GM23338 (cell line): ENCODE measurements at regions not wholly inside any gene's neighbourhood (a gene's known extent, or its start where the extent isn't known, plus 50 kb on each side); places are given as distances from the start of the nearest gene placed in this dataset.

Source experiments
- ATAC-seq: fragments of 200-7000 bp; cut with Tn5 transposase; 3 replicates; pipeline ENCODE4 v1.9.1; 2020
- DNase-seq: peaks from one replicate; pipeline ENCODE4 v3.0.0-alpha.2; 2015; ENCODE audit warnings: low spot score
- H2AFZ ChIP-seq: fragments of 200-600 bp; sonication (generic); 2 replicates; pipeline ENCODE4 v1.8.0; 2016; ENCODE audit warnings: antibody characterized with exemption, mild to moderate bottlenecking, moderate library complexity
- H3F3A ChIP-seq: fragments of 200-600 bp; sonication (generic); replicated peaks from 2 replicates; pipeline ENCODE4 v1.8.0; 2017; ENCODE audit warnings: antibody characterized with exemption, mixed run types, low read depth
- H3K27ac ChIP-seq: fragments of 200-600 bp; sonication (generic); 2 replicates; pipeline ENCODE4 v1.6.1; 2016; ENCODE audit warnings: low read depth
- H3K27me3 ChIP-seq: fragments of 200-600 bp; sonication (generic); 2 replicates; pipeline ENCODE4 v1.8.0; 2016; ENCODE audit warnings: mild to moderate bottlenecking, mixed run types, moderate library complexity; ENCODE audit not compliant: insufficient read depth
- H3K36me3 ChIP-seq: fragments of 200-600 bp; sonication (generic); 2 replicates; pipeline ENCODE4 v1.8.0; 2016; ENCODE audit warnings: mild to moderate bottlenecking; ENCODE audit not compliant: insufficient read depth
- H3K4me1 ChIP-seq: fragments of 200-600 bp; sonication (generic); 2 replicates; pipeline ENCODE4 v1.8.0; 2016; ENCODE audit warnings: mild to moderate bottlenecking, moderate library complexity; ENCODE audit not compliant: insufficient read depth
- H3K4me2 ChIP-seq: fragments of 200-600 bp; sonication (generic); 2 replicates; pipeline ENCODE4 v1.7.1; 2017; ENCODE audit warnings: mixed run types
- H3K4me3 ChIP-seq: fragments of 200-600 bp; sonication (generic); 2 replicates; pipeline ENCODE4 v1.6.1; 2016; ENCODE audit warnings: mixed run types
- H3K79me2 ChIP-seq: fragments of 200-600 bp; sonication (generic); replicated peaks from 2 replicates; pipeline ENCODE4 v1.8.0; 2017; ENCODE audit warnings: mild to moderate bottlenecking; ENCODE audit not compliant: insufficient read depth
- H3K9me2 ChIP-seq: fragments of 200-600 bp; sonication (generic); 2 replicates; pipeline ENCODE4 v1.8.0; 2017; ENCODE audit not compliant: insufficient read depth
- H4K20me1 ChIP-seq: fragments of 200-600 bp; sonication (generic); replicated peaks from 2 replicates; pipeline ENCODE4 v1.8.0; 2017; ENCODE audit warnings: mild to moderate bottlenecking; ENCODE audit not compliant: insufficient read depth
- H3K27ac Mint-ChIP-seq: 2 replicates; pipeline ENCODE4 v1.8.0; 2020; ENCODE audit warnings: inconsistent platforms, mild to moderate bottlenecking, moderate library complexity, mixed read lengths
- H3K27me3 Mint-ChIP-seq: 3 replicates; pipeline ENCODE4 v1.8.0; 2022; ENCODE audit warnings: low read depth, mild to moderate bottlenecking, moderate library complexity, mixed read lengths, inconsistent platforms; ENCODE audit not compliant: insufficient read depth, poor library complexity
- H3K36me3 Mint-ChIP-seq: 3 replicates; pipeline ENCODE4 v1.8.0; 2021; ENCODE audit warnings: low read depth, mild to moderate bottlenecking, inconsistent platforms, moderate library complexity, mixed read lengths
- H3K4me1 Mint-ChIP-seq: 3 replicates; pipeline ENCODE4 v1.8.0; 2020; ENCODE audit warnings: mild to moderate bottlenecking, inconsistent platforms, mixed read lengths
- H3K4me3 Mint-ChIP-seq: 3 replicates; pipeline ENCODE4 v1.8.0; 2021; ENCODE audit warnings: moderate library complexity, mild to moderate bottlenecking, inconsistent platforms, mixed read lengths
- H3K9me3 Mint-ChIP-seq: 3 replicates; pipeline ENCODE4 v1.8.0; 2020; ENCODE audit warnings: moderate library complexity, mild to moderate bottlenecking, inconsistent platforms, mixed read lengths
- CREB1 ChIP-seq: fragments of 250-450 bp; sonication (Bioruptor Pico); IDR thresholded peaks from 2 replicates; pipeline ENCODE4 v1.5.0; 2020; ENCODE audit warnings: low read depth, mild to moderate bottlenecking, moderate library complexity
- EZH2 ChIP-seq: fragments of 200-600 bp; sonication (generic); IDR thresholded peaks from one replicate; pipeline ENCODE4 v1.8.0; 2017; ENCODE audit warnings: antibody characterized with exemption, mild to moderate bottlenecking, low read depth; ENCODE audit not compliant: unreplicated experiment
- EZH2phosphoT487 ChIP-seq: fragments of 200-600 bp; sonication (generic); IDR thresholded peaks from one replicate; pipeline ENCODE4 v1.8.1; 2018; ENCODE audit warnings: antibody characterized with exemption; ENCODE audit not compliant: unreplicated experiment
- JUNB ChIP-seq: IDR thresholded peaks from one replicate; pipeline ENCODE4 v1.6.1; 2016; ENCODE audit warnings: antibody characterized with exemption; ENCODE audit not compliant: unreplicated experiment
- NANOG ChIP-seq: IDR thresholded peaks from 2 replicates; pipeline ENCODE4 v1.6.1; 2016; ENCODE audit warnings: antibody characterized with exemption, borderline replicate concordance
- POLR2AphosphoS5 ChIP-seq: IDR thresholded peaks from 2 replicates; pipeline ENCODE4 v1.6.1; 2016; ENCODE audit warnings: antibody characterized with exemption, low read depth
- STAT1 ChIP-seq: IDR thresholded peaks from one replicate; pipeline ENCODE4 v1.6.1; 2016; ENCODE audit warnings: antibody characterized with exemption; ENCODE audit not compliant: unreplicated experiment
- ZNF114 ChIP-seq: fragments of 250-450 bp; sonication (Bioruptor Pico); IDR thresholded peaks from 2 replicates; pipeline ENCODE4 v1.5.0; 2020; ENCODE audit warnings: mild to moderate bottlenecking, moderate library complexity
- ZNF331 ChIP-seq: fragments of 250-450 bp; sonication (Bioruptor Pico); IDR thresholded peaks from 2 replicates; pipeline ENCODE4 v1.5.0; 2020; ENCODE audit warnings: low read depth, mild to moderate bottlenecking, moderate library complexity
- TF ChIP-seq, protein P1 (sequence below): IDR thresholded peaks from one replicate; pipeline ENCODE4 v1.6.1; 2018; ENCODE audit warnings: antibody characterized with exemption; ENCODE audit not compliant: unreplicated experiment
- TF ChIP-seq, protein P2 (sequence below): IDR thresholded peaks from 2 replicates; pipeline ENCODE4 v1.6.1; 2016; ENCODE audit warnings: antibody characterized with exemption
- TF ChIP-seq, protein P3 (sequence below): fragments of 250-450 bp; sonication (Bioruptor Pico); IDR thresholded peaks from 2 replicates; pipeline ENCODE4 v1.5.0; 2020; ENCODE audit warnings: mild to moderate bottlenecking, moderate library complexity
- TF ChIP-seq, protein P4 (sequence below), 2 experiments: fragments of 200-600 bp in 1 of 2; sonication (generic) in 1 of 2; conservative IDR thresholded peaks; 2 replicates each; pipeline versions ENCODE4 v1.5.1 to v1.6.1; 2016 to 2017; ENCODE audit warnings: antibody characterized with exemption in 2 of 2, low read depth in 2 of 2, mild to moderate bottlenecking in 2 of 2, moderate library complexity in 1 of 2

DNA sequence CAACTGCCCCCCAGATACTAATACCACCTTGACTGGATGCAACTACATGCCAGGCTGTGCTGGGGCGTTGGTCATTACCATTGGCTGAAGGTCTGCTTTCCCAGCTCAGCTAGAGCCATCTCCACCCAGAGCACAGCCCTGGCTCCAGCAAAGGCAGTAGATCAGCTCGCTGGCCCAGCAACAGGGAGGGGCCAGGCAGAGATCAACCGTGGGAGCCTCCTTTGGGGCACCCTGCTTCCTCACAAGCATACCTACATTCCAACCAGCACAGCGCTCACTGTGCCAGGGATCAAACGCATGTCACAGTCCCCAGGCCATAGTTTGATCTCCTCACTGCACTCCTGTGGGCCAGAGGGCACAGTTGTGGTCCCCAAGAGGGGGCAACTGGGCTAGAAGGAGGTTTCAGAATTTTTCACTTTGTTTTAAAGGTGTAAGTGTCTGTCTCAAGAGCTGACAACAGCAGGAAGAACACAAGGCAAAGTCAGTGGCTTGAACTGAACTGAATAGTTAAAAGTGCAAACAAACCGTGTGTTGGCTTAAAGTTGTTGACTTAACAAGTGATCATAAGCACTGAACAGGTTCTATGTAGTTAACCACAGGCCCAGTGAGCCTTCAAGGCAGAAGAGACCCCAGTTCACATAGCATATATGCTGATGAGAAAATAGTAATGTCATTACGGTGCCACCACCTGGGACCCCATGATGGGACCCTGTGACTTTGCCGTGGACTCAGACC is 70.1 kb upstream of the BZW1 start:
- Histone ChIP-seq H3K4me1 (peaks cover 8% of the 10 kb centered on the region), H3F3A (no peaks in the 10 kb centered on the region), H3K9me2 (no peaks in the 10 kb centered on the region), H3K27ac (no peak overlapping the region), H3K4me3 (no peak overlapping the region), H3K36me3 (no peaks in the 10 kb centered on the region), H3K79me2 (no peaks in the 10 kb centered on the region), H3K27me3 (no peaks in the 10 kb centered on the region), H4K20me1 (no peaks in the 10 kb centered on the region), H3K4me2 (no peak overlapping the region), H2AFZ (peak overlapping the region; percentile 86)
- Mint-ChIP-seq H3K27me3 (peaks cover 5% of the 10 kb centered on the region), H3K4me1 (peaks cover 24% of the 10 kb centered on the region), H3K4me3 (no peak overlapping the region), H3K9me3 (no peaks in the 10 kb centered on the region), H3K27ac (peak overlapping the region; percentile 44; the same call in 1 of the 2 replicates), H3K36me3 (no peaks in the 10 kb centered on the region)
- peak; percentile 54 for DNase-seq
- TF ChIP-seq NANOG: no peak
- no peak for TF ChIP-seq ZNF114 (CRISPR knock-in tag)
- TF ChIP-seq CREB1 (CRISPR knock-in tag): no peak
- no peak for TF ChIP-seq POLR2AphosphoS5
- TF ChIP-seq JUNB: no peak
- no peak for TF ChIP-seq STAT1
- TF ChIP-seq, protein P1, sequence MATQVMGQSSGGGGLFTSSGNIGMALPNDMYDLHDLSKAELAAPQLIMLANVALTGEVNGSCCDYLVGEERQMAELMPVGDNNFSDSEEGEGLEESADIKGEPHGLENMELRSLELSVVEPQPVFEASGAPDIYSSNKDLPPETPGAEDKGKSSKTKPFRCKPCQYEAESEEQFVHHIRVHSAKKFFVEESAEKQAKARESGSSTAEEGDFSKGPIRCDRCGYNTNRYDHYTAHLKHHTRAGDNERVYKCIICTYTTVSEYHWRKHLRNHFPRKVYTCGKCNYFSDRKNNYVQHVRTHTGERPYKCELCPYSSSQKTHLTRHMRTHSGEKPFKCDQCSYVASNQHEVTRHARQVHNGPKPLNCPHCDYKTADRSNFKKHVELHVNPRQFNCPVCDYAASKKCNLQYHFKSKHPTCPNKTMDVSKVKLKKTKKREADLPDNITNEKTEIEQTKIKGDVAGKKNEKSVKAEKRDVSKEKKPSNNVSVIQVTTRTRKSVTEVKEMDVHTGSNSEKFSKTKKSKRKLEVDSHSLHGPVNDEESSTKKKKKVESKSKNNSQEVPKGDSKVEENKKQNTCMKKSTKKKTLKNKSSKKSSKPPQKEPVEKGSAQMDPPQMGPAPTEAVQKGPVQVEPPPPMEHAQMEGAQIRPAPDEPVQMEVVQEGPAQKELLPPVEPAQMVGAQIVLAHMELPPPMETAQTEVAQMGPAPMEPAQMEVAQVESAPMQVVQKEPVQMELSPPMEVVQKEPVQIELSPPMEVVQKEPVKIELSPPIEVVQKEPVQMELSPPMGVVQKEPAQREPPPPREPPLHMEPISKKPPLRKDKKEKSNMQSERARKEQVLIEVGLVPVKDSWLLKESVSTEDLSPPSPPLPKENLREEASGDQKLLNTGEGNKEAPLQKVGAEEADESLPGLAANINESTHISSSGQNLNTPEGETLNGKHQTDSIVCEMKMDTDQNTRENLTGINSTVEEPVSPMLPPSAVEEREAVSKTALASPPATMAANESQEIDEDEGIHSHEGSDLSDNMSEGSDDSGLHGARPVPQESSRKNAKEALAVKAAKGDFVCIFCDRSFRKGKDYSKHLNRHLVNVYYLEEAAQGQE: no peak
- TF ChIP-seq EZH2phosphoT487: no peak
- no peak for TF ChIP-seq EZH2
- TF ChIP-seq, protein P2, sequence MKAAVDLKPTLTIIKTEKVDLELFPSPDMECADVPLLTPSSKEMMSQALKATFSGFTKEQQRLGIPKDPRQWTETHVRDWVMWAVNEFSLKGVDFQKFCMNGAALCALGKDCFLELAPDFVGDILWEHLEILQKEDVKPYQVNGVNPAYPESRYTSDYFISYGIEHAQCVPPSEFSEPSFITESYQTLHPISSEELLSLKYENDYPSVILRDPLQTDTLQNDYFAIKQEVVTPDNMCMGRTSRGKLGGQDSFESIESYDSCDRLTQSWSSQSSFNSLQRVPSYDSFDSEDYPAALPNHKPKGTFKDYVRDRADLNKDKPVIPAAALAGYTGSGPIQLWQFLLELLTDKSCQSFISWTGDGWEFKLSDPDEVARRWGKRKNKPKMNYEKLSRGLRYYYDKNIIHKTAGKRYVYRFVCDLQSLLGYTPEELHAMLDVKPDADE: no peak
- TF ChIP-seq, protein P3, sequence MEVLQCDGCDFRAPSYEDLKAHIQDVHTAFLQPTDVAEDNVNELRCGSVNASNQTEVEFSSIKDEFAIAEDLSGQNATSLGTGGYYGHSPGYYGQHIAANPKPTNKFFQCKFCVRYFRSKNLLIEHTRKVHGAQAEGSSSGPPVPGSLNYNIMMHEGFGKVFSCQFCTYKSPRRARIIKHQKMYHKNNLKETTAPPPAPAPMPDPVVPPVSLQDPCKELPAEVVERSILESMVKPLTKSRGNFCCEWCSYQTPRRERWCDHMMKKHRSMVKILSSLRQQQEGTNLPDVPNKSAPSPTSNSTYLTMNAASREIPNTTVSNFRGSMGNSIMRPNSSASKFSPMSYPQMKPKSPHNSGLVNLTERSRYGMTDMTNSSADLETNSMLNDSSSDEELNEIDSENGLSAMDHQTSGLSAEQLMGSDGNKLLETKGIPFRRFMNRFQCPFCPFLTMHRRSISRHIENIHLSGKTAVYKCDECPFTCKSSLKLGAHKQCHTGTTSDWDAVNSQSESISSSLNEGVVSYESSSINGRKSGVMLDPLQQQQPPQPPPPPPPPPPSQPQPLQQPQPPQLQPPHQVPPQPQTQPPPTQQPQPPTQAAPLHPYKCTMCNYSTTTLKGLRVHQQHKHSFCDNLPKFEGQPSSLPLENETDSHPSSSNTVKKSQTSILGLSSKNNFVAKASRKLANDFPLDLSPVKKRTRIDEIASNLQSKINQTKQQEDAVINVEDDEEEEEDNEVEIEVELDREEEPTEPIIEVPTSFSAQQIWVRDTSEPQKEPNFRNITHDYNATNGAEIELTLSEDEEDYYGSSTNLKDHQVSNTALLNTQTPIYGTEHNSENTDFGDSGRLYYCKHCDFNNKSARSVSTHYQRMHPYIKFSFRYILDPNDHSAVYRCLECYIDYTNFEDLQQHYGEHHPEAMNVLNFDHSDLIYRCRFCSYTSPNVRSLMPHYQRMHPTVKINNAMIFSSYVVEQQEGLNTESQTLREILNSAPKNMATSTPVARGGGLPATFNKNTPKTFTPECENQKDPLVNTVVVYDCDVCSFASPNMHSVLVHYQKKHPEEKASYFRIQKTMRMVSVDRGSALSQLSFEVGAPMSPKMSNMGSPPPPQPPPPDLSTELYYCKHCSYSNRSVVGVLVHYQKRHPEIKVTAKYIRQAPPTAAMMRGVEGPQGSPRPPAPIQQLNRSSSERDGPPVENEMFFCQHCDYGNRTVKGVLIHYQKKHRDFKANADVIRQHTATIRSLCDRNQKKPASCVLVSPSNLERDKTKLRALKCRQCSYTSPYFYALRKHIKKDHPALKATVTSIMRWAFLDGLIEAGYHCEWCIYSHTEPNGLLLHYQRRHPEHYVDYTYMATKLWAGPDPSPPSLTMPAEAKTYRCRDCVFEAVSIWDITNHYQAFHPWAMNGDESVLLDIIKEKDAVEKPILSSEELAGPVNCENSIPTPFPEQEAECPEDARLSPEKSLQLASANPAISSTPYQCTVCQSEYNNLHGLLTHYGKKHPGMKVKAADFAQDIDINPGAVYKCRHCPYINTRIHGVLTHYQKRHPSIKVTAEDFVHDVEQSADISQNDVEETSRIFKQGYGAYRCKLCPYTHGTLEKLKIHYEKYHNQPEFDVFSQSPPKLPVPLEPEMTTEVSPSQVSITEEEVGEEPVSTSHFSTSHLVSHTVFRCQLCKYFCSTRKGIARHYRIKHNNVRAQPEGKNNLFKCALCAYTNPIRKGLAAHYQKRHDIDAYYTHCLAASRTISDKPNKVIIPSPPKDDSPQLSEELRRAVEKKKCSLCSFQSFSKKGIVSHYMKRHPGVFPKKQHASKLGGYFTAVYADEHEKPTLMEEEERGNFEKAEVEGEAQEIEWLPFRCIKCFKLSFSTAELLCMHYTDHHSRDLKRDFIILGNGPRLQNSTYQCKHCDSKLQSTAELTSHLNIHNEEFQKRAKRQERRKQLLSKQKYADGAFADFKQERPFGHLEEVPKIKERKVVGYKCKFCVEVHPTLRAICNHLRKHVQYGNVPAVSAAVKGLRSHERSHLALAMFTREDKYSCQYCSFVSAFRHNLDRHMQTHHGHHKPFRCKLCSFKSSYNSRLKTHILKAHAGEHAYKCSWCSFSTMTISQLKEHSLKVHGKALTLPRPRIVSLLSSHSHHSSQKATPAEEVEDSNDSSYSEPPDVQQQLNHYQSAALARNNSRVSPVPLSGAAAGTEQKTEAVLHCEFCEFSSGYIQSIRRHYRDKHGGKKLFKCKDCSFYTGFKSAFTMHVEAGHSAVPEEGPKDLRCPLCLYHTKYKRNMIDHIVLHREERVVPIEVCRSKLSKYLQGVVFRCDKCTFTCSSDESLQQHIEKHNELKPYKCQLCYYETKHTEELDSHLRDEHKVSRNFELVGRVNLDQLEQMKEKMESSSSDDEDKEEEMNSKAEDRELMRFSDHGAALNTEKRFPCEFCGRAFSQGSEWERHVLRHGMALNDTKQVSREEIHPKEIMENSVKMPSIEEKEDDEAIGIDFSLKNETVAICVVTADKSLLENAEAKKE: no peak
- no peak for TF ChIP-seq ZNF331 (CRISPR knock-in tag)
- TF ChIP-seq, protein P4, sequence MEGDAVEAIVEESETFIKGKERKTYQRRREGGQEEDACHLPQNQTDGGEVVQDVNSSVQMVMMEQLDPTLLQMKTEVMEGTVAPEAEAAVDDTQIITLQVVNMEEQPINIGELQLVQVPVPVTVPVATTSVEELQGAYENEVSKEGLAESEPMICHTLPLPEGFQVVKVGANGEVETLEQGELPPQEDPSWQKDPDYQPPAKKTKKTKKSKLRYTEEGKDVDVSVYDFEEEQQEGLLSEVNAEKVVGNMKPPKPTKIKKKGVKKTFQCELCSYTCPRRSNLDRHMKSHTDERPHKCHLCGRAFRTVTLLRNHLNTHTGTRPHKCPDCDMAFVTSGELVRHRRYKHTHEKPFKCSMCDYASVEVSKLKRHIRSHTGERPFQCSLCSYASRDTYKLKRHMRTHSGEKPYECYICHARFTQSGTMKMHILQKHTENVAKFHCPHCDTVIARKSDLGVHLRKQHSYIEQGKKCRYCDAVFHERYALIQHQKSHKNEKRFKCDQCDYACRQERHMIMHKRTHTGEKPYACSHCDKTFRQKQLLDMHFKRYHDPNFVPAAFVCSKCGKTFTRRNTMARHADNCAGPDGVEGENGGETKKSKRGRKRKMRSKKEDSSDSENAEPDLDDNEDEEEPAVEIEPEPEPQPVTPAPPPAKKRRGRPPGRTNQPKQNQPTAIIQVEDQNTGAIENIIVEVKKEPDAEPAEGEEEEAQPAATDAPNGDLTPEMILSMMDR (conservative IDR thresholded peaks at IDR 0.05; ENCODE audit: low read depth in 2 of 2): no peak
- ATAC-seq: peak; percentile 79
